Activated CD8-positive, alpha-beta T cell treated with anti-CD3 and anti-CD28 coated beads for 36 hours (primary cell): ENCODE measurements at regions not wholly inside any gene's neighbourhood (a gene's known extent, or its start where the extent isn't known, plus 50 kb on each side); places are given as distances from the start of the nearest gene placed in this dataset.

Experiments
- ATAC-seq: fragments of 200-7000 bp; cut with Tn5 transposase; one replicate; pipeline ENCODE4 v1.10.0; 2021; ENCODE audit warnings: mild to moderate bottlenecking, moderate library complexity
- CTCF ChIA-PET: fragments of 350-600 bp; sonication (Branson Sonifier 250); formaldehyde crosslinking; loops from one replicate; lab custom pipeline; 2021; ENCODE audit warnings: antibody characterized with exemption; lab: Charles Lee
- POLR2A ChIA-PET: fragments of 350-600 bp; sonication (Branson Sonifier 250); formaldehyde crosslinking; loops from one replicate; lab custom pipeline; 2021; ENCODE audit warnings: antibody characterized with exemption; lab: Charles Lee
- DNase-seq: peaks from one replicate; pipeline ENCODE4 v3.0.0-alpha.2; 2020
- H3K27ac Mint-ChIP-seq: one replicate; pipeline ENCODE4 v1.8.0; 2021; ENCODE audit warnings: mild to moderate bottlenecking, mixed read lengths
- H3K27me3 Mint-ChIP-seq: one replicate; pipeline ENCODE4 v1.8.0; 2021; ENCODE audit warnings: mixed read lengths
- H3K36me3 Mint-ChIP-seq: one replicate; pipeline ENCODE4 v1.8.0; 2021; ENCODE audit warnings: low read depth, mixed read lengths
- H3K4me1 Mint-ChIP-seq: one replicate; pipeline ENCODE4 v1.8.0; 2021; ENCODE audit warnings: low read depth, mixed read lengths
- H3K4me3 Mint-ChIP-seq: one replicate; pipeline ENCODE4 v1.8.0; 2021; ENCODE audit warnings: mild to moderate bottlenecking, moderate library complexity, mixed read lengths
- H3K9me3 Mint-ChIP-seq: one replicate; pipeline ENCODE4 v1.8.0; 2021; ENCODE audit warnings: mixed read lengths
- intact Hi-C: fragments of 100-400 bp; cut with micrococcal nuclease; formaldehyde crosslinking; loops from one replicate; pipeline ENCODE4 v1.10.0; 2022
- TF ChIP-seq, protein P1 (sequence below): fragments of 200-600 bp; IDR thresholded peaks from one replicate; pipeline ENCODE4 v1.8.0; 2022; ENCODE audit warnings: antibody characterized with exemption, mild to moderate bottlenecking

DNA sequence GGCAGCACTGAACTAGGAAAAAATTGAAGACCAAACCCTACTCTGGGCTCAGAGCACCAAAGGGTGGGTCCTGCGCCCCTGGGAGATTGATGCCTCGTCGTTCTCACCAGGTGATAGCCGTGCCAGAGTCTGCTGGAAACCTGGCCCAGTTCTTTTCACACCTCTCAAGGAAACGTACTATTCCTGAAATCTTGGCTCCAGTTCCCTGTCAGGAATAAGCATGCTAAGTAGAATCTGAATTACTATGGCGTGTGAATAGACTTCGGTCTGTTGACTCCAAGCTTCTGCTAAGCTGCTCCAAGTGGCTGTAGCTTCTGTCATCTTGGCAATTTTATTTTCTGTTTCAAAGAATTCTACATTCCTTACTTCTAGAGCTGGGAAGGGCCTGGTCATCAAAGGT is 75.4 kb downstream of the MARCHF4 start:
- Mint-ChIP-seq H3K27me3 (no peaks in the 10 kb centered on the region), H3K9me3 (no peaks in the 10 kb centered on the region), H3K36me3 (no peaks in the 10 kb centered on the region), H3K4me3 (no peak overlapping the region), H3K4me1 (peaks cover 4% of the 10 kb centered on the region), H3K27ac (no peak overlapping the region)
- CTCF ChIA-PET: interaction anchor here (0.9 kb wide), 1 partner anchor 12 kb away, joined by 3 read pairs; no protein-coding TSS in a partner anchor
- intact Hi-C loops: no loop called here
- DNase-seq: no peak
- TF ChIP-seq, protein P1, sequence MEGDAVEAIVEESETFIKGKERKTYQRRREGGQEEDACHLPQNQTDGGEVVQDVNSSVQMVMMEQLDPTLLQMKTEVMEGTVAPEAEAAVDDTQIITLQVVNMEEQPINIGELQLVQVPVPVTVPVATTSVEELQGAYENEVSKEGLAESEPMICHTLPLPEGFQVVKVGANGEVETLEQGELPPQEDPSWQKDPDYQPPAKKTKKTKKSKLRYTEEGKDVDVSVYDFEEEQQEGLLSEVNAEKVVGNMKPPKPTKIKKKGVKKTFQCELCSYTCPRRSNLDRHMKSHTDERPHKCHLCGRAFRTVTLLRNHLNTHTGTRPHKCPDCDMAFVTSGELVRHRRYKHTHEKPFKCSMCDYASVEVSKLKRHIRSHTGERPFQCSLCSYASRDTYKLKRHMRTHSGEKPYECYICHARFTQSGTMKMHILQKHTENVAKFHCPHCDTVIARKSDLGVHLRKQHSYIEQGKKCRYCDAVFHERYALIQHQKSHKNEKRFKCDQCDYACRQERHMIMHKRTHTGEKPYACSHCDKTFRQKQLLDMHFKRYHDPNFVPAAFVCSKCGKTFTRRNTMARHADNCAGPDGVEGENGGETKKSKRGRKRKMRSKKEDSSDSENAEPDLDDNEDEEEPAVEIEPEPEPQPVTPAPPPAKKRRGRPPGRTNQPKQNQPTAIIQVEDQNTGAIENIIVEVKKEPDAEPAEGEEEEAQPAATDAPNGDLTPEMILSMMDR: no peak
- no peak for ATAC-seq
- POLR2A ChIA-PET: no interaction called here

DNA sequence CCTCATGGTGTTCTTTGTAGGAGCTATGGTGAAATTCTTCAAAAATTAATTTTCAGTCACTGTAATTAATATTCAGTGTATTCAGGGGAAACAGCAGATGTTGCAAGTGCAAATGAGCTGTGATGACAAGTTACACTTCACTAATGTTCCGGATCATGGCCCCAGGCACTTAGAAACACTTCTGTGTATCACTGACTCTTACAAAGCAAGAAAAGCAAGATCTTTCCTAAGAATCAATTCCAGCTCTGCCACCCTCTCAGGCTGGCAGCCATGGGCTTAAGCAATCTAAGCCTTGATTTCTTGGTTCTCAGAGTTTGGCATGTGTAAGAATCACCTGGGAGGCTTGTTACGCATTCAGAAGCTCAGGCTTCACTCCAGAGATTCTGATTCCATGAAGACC is 78.0 kb downstream of the MARCHF4 start:
- ChIA-PET POLR2A (no interaction called here), CTCF (interaction anchor here (1.9 kb wide), 1 partner anchor 10 kb away, joined by 8 read pairs; no protein-coding TSS in a partner anchor)
- peaks cover 4% of the 10 kb centered on the region for H3K4me1 Mint-ChIP-seq
- H3K4me3 Mint-ChIP-seq: no peak overlapping the region
- ATAC-seq: no peak
- no peaks in the 10 kb centered on the region for H3K27me3 Mint-ChIP-seq
- H3K27ac Mint-ChIP-seq: no peak overlapping the region
- no peak for DNase-seq
- intact Hi-C loops: no loop called here
- no peaks in the 10 kb centered on the region for H3K9me3 Mint-ChIP-seq
- TF ChIP-seq, protein P1: no peak
- no peaks in the 10 kb centered on the region for H3K36me3 Mint-ChIP-seq

DNA sequence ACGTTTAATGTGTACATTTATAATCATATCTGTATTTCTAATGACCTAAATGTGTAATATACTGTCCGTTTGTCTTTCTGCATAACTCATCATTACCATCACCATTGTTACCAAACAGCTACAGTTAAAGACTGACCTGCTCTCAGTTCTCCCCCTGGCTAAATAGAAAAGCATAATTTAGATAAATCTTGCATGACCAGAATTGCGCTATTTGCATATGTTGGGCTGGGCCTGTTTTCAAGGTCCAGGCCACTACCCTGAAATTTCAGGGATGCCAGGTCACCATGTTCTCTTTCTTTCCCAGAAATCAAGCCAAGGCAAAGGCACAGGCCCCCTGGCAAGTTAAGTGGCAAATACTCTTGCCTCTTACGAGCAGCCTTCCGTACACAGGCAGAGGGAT is 78.4 kb downstream of the MARCHF4 start:
- Mint-ChIP-seq H3K4me1 (peaks cover 4% of the 10 kb centered on the region), H3K9me3 (no peaks in the 10 kb centered on the region), H3K27ac (no peak overlapping the region), H3K36me3 (no peaks in the 10 kb centered on the region), H3K27me3 (no peaks in the 10 kb centered on the region), H3K4me3 (no peak overlapping the region)
- no peak for DNase-seq
- intact Hi-C loops: no loop called here
- TF ChIP-seq, protein P1: no peak
- ChIA-PET CTCF (interaction anchor here (1.9 kb wide), 1 partner anchor 9 kb away, joined by 8 read pairs; no protein-coding TSS in a partner anchor), POLR2A (no interaction called here)
- no peak for ATAC-seq

DNA sequence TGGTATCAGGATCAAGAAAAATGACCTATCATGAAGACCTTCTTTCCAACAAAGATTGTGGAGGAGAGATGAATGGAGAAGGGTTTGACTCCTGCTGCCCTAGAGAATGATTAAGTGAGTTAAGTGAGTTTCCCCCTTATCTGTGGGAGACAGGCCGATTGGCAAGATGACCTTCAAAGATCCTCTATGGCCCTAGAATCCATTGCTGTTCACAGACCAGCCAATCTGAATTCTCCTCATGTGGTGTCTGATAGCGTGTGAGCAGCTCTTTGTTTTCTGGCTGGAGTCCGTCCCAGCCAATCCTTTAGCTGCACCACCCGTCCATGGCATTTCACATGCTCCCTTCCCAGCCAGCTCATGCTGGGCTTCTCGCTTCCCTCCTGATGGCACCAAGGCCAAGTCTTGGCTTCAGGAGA is 79.4 kb downstream of the MARCHF4 start:
- intact Hi-C loops: no loop called here
- Mint-ChIP-seq H3K4me3 (no peak overlapping the region), H3K36me3 (no peaks in the 10 kb centered on the region), H3K9me3 (no peaks in the 10 kb centered on the region), H3K27me3 (no peaks in the 10 kb centered on the region), H3K27ac (no peak overlapping the region), H3K4me1 (peaks cover 4% of the 10 kb centered on the region)
- POLR2A ChIA-PET: no interaction called here
- CTCF ChIA-PET: interaction anchor here (1.9 kb wide), 1 partner anchor 8 kb away, joined by 8 read pairs; no protein-coding TSS in a partner anchor
- TF ChIP-seq, protein P1: no peak
- ATAC-seq: no peak
- no peak for DNase-seq

DNA sequence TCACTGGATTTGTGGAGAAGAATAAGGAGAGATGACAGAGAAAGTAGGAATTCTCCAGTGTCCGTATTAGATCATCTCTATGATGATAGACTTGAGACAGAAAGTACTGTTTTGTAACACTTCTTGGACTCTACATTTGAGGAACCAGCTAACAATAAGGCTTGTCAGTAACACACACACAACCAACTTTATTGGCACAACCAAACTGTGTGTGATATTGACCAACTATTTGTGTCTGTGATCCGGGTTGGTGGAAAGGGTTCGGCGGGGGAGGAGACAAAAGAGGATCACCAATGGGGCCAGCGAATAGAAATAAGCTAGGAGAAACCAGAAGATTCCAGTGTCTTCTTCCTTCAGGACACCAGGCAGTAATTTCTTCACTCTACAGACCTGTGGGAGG is 79.8 kb downstream of the MARCHF4 start:
- no peak for DNase-seq
- intact Hi-C loops: no loop called here
- ATAC-seq: no peak
- no peaks in the 10 kb centered on the region for H3K9me3 Mint-ChIP-seq
- TF ChIP-seq, protein P1: no peak
- peaks cover 4% of the 10 kb centered on the region for H3K4me1 Mint-ChIP-seq
- H3K36me3 Mint-ChIP-seq: no peaks in the 10 kb centered on the region
- H3K27ac Mint-ChIP-seq: no peak overlapping the region
- H3K4me3 Mint-ChIP-seq: no peak overlapping the region
- ChIA-PET CTCF (interaction anchor here (1.9 kb wide), 1 partner anchor 8 kb away, joined by 8 read pairs; no protein-coding TSS in a partner anchor), POLR2A (no interaction called here)
- no peaks in the 10 kb centered on the region for H3K27me3 Mint-ChIP-seq
